ENCODE measurements at regions not wholly inside any gene's neighbourhood (a gene's known extent, or its start where the extent isn't known, plus 50 kb on each side); places are given as distances from the start of the nearest gene placed in this dataset.

GRCh38 chr18:39515299-39515698 is 1949.7 kb upstream of the CELF4 start:
- Histone ChIP-seq H2AFZ (ENCODE audit: control insufficient read depth, low read depth, low read length) (no peak overlapping the region), H3K9ac (ENCODE audit: control insufficient read depth, insufficient read depth, low read length) (no peak overlapping the region), H3K9me3 (replicated peaks; ENCODE audit: control insufficient read depth, insufficient read depth, low read length) (no peaks in the 10 kb centered on the region), H3K4me2 (ENCODE audit: control insufficient read depth, insufficient read depth) (no peak overlapping the region), H3K4me1 (ENCODE audit: control insufficient read depth, insufficient read depth, low read length) (no peaks in the 10 kb centered on the region), H3K4me3 (no peak overlapping the region), H3K79me2 (ENCODE audit: control insufficient read depth, insufficient read depth, low read length) (no peaks in the 10 kb centered on the region), H3K27ac (ENCODE audit: control insufficient read depth, insufficient read depth) (no peak overlapping the region), H4K20me1 (ENCODE audit: control insufficient read depth, insufficient read depth) (no peaks in the 10 kb centered on the region), H3K36me3 (ENCODE audit: control insufficient read depth in 2 of 2, insufficient read depth in 2 of 2, low read length in 1 of 2) (no peaks in the 10 kb centered on the region), H3K27me3 (replicated peaks in 1 of 2; ENCODE audit: control insufficient read depth in 2 of 2, insufficient read depth in 2 of 2, low read length in 1 of 2) (no peaks in the 10 kb centered on the region)
- no peak for DNase-seq (ENCODE audit: low read depth, low spot score)
- ChIA-PET SMC1A (ENCODE audit: uncharacterized antibody, unreplicated experiment) (interaction anchor here (1.4 kb wide), 1 partner anchor 9 kb away, joined by 3 read pairs; no protein-coding TSS in a partner anchor), RAD21 (ENCODE audit: unreplicated experiment) (no interaction called here), CTCF (no interaction called here), POLR2A (no interaction called here)
- TF ChIP-seq BCLAF1 (IDR thresholded peaks at IDR 0.05) = no peak
- TF ChIP-seq, protein P1, sequence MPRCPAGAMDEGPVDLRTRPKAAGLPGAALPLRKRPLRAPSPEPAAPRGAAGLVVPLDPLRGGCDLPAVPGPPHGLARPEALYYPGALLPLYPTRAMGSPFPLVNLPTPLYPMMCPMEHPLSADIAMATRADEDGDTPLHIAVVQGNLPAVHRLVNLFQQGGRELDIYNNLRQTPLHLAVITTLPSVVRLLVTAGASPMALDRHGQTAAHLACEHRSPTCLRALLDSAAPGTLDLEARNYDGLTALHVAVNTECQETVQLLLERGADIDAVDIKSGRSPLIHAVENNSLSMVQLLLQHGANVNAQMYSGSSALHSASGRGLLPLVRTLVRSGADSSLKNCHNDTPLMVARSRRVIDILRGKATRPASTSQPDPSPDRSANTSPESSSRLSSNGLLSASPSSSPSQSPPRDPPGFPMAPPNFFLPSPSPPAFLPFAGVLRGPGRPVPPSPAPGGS (IDR thresholded peaks at IDR 0.05; ENCODE audit: borderline replicate concordance, insufficient read depth, low read depth, low read length, poor library complexity, severe bottlenecking) = no peak
- no peak for TF ChIP-seq MEF2B (IDR thresholded peaks at IDR 0.05; ENCODE audit: partially characterized antibody, poor library complexity, severe bottlenecking)
- TF ChIP-seq SMAD1 (IDR thresholded peaks at IDR 0.05; ENCODE audit: low read depth, partially characterized antibody) = no peak
- no peak for TF ChIP-seq TBL1XR1 (IDR thresholded peaks at IDR 0.05; ENCODE audit: low read depth, low read length)
- no peak for TF ChIP-seq EGR1 (IDR thresholded peaks at IDR 0.05; ENCODE audit: borderline replicate concordance in 1 of 2, low read depth in 2 of 2, low read length in 2 of 2)
- TF ChIP-seq HDAC2 (IDR thresholded peaks at IDR 0.05) = no peak
- no peak for TF ChIP-seq WRNIP1 (IDR thresholded peaks at IDR 0.05; ENCODE audit: borderline replicate concordance, low read depth, low read length)
- TF ChIP-seq KDM1A (IDR thresholded peaks at IDR 0.05; ENCODE audit: borderline replicate concordance) = no peak
- TF ChIP-seq ELK1 (IDR thresholded peaks at IDR 0.05; ENCODE audit: low read depth, low read length) = no peak
- no TSS peak for BruUV-seq (replicated peaks)
- WGBS (ENCODE audit: insufficient coverage, insufficient replicate concordance, low lambda C conversion rate, missing lambda C conversion rate) = 14% methylated on average over 3 of the region's 3 CpGs
- no peak for ATAC-seq
- intact Hi-C loops (cut with micrococcal nuclease; ENCODE audit: unreplicated experiment) (no loop called here), in situ Hi-C loops (cut with MboI) (no loop called here)
- FAIRE-seq = no peak

Measured in GM12878 (cell line).